ENCODE measurements at regions not wholly inside any gene's neighbourhood (a gene's known extent, or its start where the extent isn't known, plus 50 kb on each side); places are given as distances from the start of the nearest gene placed in this dataset.

GRCh38 chr2:125837128-125837527 lies 818.8 kb upstream of the GYPC start:
- Histone ChIP-seq H3K27me3 (ENCODE audit: low read length) (no peaks in the 10 kb centered on the region), H3K9me3 (ENCODE audit: low read length) (no peaks in the 10 kb centered on the region), H3K79me2 (ENCODE audit: low read length) (no peaks in the 10 kb centered on the region), H3F3A (ENCODE audit: low read length, unreplicated experiment) (no peaks in the 10 kb centered on the region), H3K36me3 (ENCODE audit: low read depth, low read length) (no peaks in the 10 kb centered on the region), H3K4me3 (ENCODE audit: low read length) (no peak overlapping the region), H3K27ac (ENCODE audit: low read length) (no peak overlapping the region), H4K20me1 (ENCODE audit: low read length) (no peaks in the 10 kb centered on the region), H2AFZ (ENCODE audit: low read length) (no peak overlapping the region), H3K9ac (ENCODE audit: low read length) (no peak overlapping the region), H3K9me2 (replicated peaks; ENCODE audit: low read length) (no peaks in the 10 kb centered on the region), H3K4me1 (ENCODE audit: insufficient read depth, low read length) (no peaks in the 10 kb centered on the region), H3K4me2 (ENCODE audit: low read length) (no peak overlapping the region)
- ATAC-seq (no peak), DNase-seq (no peak)
- ChIA-PET POLR2A (ENCODE audit: unreplicated experiment) (no interaction called here), CTCF (no interaction called here)
- no TSS peak for BruUV-seq (replicated peaks)
- intact Hi-C loops (cut with micrococcal nuclease): no loop called here
- TF ChIP-seq EZH2 (IDR thresholded peaks at IDR 0.05; ENCODE audit: low read length, unreplicated experiment) (no peak), CTCF (conservative IDR thresholded peaks at IDR 0.05; ENCODE audit: low read depth, low read length) (no peak), EZH2phosphoT487 (IDR thresholded peaks at IDR 0.05; ENCODE audit: borderline replicate concordance, low read length) (no peak)

DNA sequence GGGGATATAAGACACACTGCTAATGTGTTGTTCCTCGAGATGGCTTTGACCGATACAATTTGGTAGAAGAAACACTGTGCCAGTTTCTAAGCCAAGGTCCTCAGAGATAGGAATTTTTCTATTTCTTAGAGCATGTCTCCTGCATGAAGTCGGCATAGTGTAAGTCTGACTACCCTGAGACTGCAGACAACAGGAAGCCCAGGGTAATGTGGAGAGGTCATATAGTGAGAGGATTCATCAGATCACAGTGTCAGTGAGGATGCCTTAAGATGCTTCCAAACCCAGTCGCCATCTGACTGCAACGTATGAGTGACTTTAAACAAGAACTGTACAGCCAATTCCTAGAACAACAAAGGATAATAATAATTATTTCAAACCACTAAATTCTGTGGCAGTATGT lies 818.3 kb upstream of the GYPC start:
- Histone ChIP-seq H2AFZ (ENCODE audit: low read length) (no peak overlapping the region), H3K36me3 (ENCODE audit: low read depth, low read length) (no peaks in the 10 kb centered on the region), H3K4me2 (ENCODE audit: low read length) (no peak overlapping the region), H3K9ac (ENCODE audit: low read length) (no peak overlapping the region), H4K20me1 (ENCODE audit: low read length) (no peaks in the 10 kb centered on the region), H3K9me3 (ENCODE audit: low read length) (no peaks in the 10 kb centered on the region), H3K27me3 (ENCODE audit: low read length) (no peaks in the 10 kb centered on the region), H3K4me1 (ENCODE audit: insufficient read depth, low read length) (no peaks in the 10 kb centered on the region), H3K27ac (ENCODE audit: low read length) (no peak overlapping the region), H3K79me2 (ENCODE audit: low read length) (no peaks in the 10 kb centered on the region), H3F3A (ENCODE audit: low read length, unreplicated experiment) (no peaks in the 10 kb centered on the region), H3K4me3 (ENCODE audit: low read length) (no peak overlapping the region), H3K9me2 (replicated peaks; ENCODE audit: low read length) (no peaks in the 10 kb centered on the region)
- DNase-seq: no peak
- TF ChIP-seq EZH2 (IDR thresholded peaks at IDR 0.05; ENCODE audit: low read length, unreplicated experiment): no peak
- TF ChIP-seq CTCF (conservative IDR thresholded peaks at IDR 0.05; ENCODE audit: low read depth, low read length): no peak
- no peak for TF ChIP-seq EZH2phosphoT487 (IDR thresholded peaks at IDR 0.05; ENCODE audit: borderline replicate concordance, low read length)
- no TSS peak for BruUV-seq (replicated peaks)
- ChIA-PET POLR2A (ENCODE audit: unreplicated experiment) (no interaction called here), CTCF (no interaction called here)
- intact Hi-C loops (cut with micrococcal nuclease): no loop called here
- ATAC-seq: no peak

DNA sequence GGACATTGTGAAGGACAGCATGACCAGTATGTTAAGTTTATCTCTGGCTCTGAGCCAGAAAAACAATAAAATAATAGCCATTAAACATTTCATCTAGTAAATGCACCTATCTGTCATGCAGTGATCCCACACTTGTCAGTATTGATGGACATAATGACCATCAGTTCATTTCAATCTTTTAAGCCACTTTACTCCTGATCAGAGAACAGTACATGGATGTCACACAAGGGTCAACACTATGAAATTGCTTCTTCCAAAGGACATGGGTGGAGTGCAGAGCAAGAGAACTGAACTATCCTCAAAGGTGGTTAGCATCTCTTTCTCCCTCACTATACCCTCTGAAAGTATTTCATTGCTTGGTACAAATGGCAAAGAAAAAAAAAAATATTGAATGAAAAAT lies 816.0 kb upstream of the GYPC start:
- BruUV-seq (replicated peaks): no TSS peak
- no peak overlapping the region for H3K27ac ChIP-seq (ENCODE audit: low read length)
- CTCF ChIA-PET: no interaction called here
- ATAC-seq (no peak), DNase-seq (no peak)
- no peak overlapping the region for H3K9ac ChIP-seq (ENCODE audit: low read length)
- POLR2A ChIA-PET (ENCODE audit: unreplicated experiment): no interaction called here
- no peaks in the 10 kb centered on the region for H3K9me3 ChIP-seq (ENCODE audit: low read length)
- H4K20me1 ChIP-seq (ENCODE audit: low read length): no peaks in the 10 kb centered on the region
- H3K4me1 ChIP-seq (ENCODE audit: insufficient read depth, low read length): no peaks in the 10 kb centered on the region
- H3K4me2 ChIP-seq (ENCODE audit: low read length): no peak overlapping the region
- intact Hi-C loops (cut with micrococcal nuclease): no loop called here
- no peaks in the 10 kb centered on the region for H3K27me3 ChIP-seq (ENCODE audit: low read length)
- H2AFZ ChIP-seq (ENCODE audit: low read length): no peak overlapping the region
- no peaks in the 10 kb centered on the region for H3K79me2 ChIP-seq (ENCODE audit: low read length)
- TF ChIP-seq EZH2phosphoT487 (IDR thresholded peaks at IDR 0.05; ENCODE audit: borderline replicate concordance, low read length): no peak
- no peak for TF ChIP-seq EZH2 (IDR thresholded peaks at IDR 0.05; ENCODE audit: low read length, unreplicated experiment)
- TF ChIP-seq CTCF (conservative IDR thresholded peaks at IDR 0.05; ENCODE audit: low read depth, low read length): no peak
- no peak overlapping the region for H3K4me3 ChIP-seq (ENCODE audit: low read length)
- H3K9me2 ChIP-seq (replicated peaks; ENCODE audit: low read length): no peaks in the 10 kb centered on the region
- H3F3A ChIP-seq (ENCODE audit: low read length, unreplicated experiment): no peaks in the 10 kb centered on the region
- H3K36me3 ChIP-seq (ENCODE audit: low read depth, low read length): no peaks in the 10 kb centered on the region
